HCT116 (cell line): ENCODE measurements at regions not wholly inside any gene's neighbourhood (a gene's known extent, or its start where the extent isn't known, plus 50 kb on each side); places are given as distances from the start of the nearest gene placed in this dataset.

Experiments
- ATAC-seq: fragments of 200-7000 bp; cut with Tn5 transposase; 2 replicates; pipeline ENCODE4 v1.9.1; 2020; ENCODE audit warnings: mild to moderate bottlenecking, moderate library complexity
- BruUV-seq: library from RNA; stranded (reverse); fragments of 400-500 nt; replicated peaks from 2 replicates; lab custom pipeline; 2021; lab: Mats Ljungman, UMichigan
- CTCF ChIA-PET: fragments of 300-600 bp; sonication (Branson Sonifier 250); formaldehyde crosslinking; loops from one replicate; lab custom pipeline; 2021; ENCODE audit warnings: antibody characterized with exemption; lab: Charles Lee
- POLR2A ChIA-PET: fragments of 300-600, 350-600 bp; sonication (Branson Sonifier 250); formaldehyde crosslinking; loops from one replicate; lab custom pipeline; 2021; ENCODE audit warnings: antibody characterized with exemption; lab: Charles Lee
- RAD21 ChIA-PET, 2 experiments: fragments of 300-600 bp; sonication (Branson Sonifier 250); formaldehyde crosslinking; loops; one replicate each; lab custom pipeline; 2023; ENCODE audit warnings: low total read pairs in 2 of 2; ENCODE audit not compliant: uncharacterized antibody in 2 of 2, unreplicated experiment in 2 of 2, low non-redundant PET in 1 of 2; lab: Charles Lee
- DNase-seq: peaks from one replicate; pipeline ENCODE4 v3.0.0-alpha.2; 2010; ENCODE audit warnings: low read depth, low spot score
- H2AFZ ChIP-seq: fragments of 200-600 bp; shearing (Covaris generic), sonication (generic); 2 replicates; pipeline ENCODE4 v1.6.1; 2017; ENCODE audit warnings: low read depth, mixed run types, mixed read lengths, antibody characterized with exemption, low read length; ENCODE audit not compliant: poor library complexity, severe bottlenecking
- H3K27ac ChIP-seq: 2 replicates; pipeline ENCODE4 v1.5.1; 2012; ENCODE audit warnings: low read depth, low read length
- H3K27me3 ChIP-seq: fragments of 200-600 bp; sonication (generic); 2 replicates; pipeline ENCODE4 v1.6.1; 2016; ENCODE audit warnings: mixed run types, low read length, mixed read lengths; ENCODE audit not compliant: insufficient read depth
- H3K36me3 ChIP-seq, 2 experiments: fragments of 200-500 bp in 1 of 2; fragments of 200-600 bp in 1 of 2; sonication (Bioruptor generic) in 1 of 2; sonication (generic) in 1 of 2; 2 replicates each; pipeline versions ENCODE4 v1.5.1 to v1.6.1; 2014 to 2016; ENCODE audit warnings: low read length in 2 of 2, inconsistent platforms in 1 of 2, mixed read lengths in 1 of 2, mixed run types in 1 of 2; ENCODE audit not compliant: insufficient read depth in 2 of 2, control insufficient read depth in 1 of 2
- H3K4me1 ChIP-seq, 2 experiments: fragments of 200-600 bp in 1 of 2; sonication (generic) in 1 of 2; 2 replicates each; pipeline versions ENCODE4 v1.5.1 to v1.6.1; 2012 to 2017; ENCODE audit warnings: low read length in 2 of 2, inconsistent platforms in 1 of 2, mild to moderate bottlenecking in 1 of 2, mixed read lengths in 1 of 2, mixed run types in 1 of 2, moderate library complexity in 1 of 2; ENCODE audit not compliant: insufficient read depth in 2 of 2, control insufficient read depth in 1 of 2
- H3K4me2 ChIP-seq: fragments of 200-600 bp; sonication (generic); 2 replicates; pipeline ENCODE4 v1.6.1; 2017; ENCODE audit warnings: mixed run types, low read length, mixed read lengths
- H3K4me3 ChIP-seq, 2 experiments: fragments of 200-600 bp in 1 of 2; sonication (generic) in 1 of 2; replicated peaks in 1 of 2; 2 replicates each; pipeline ENCODE4 v1.5.1; 2011 to 2016; ENCODE audit warnings: low read length in 2 of 2, control low read depth in 1 of 2, low read depth in 1 of 2, mild to moderate bottlenecking in 1 of 2, mixed read lengths in 1 of 2, mixed run types in 1 of 2
- H3K79me2 ChIP-seq: fragments of 200-600 bp; sonication (generic); 2 replicates; pipeline ENCODE4 v1.6.1; 2017; ENCODE audit warnings: mild to moderate bottlenecking, mixed run types, low read length, moderate library complexity, mixed read lengths; ENCODE audit not compliant: insufficient read depth
- H3K9ac ChIP-seq: fragments of 200-600 bp; sonication (generic); 2 replicates; pipeline ENCODE4 v1.6.1; 2016; ENCODE audit warnings: low read length, mixed read lengths
- H3K9me2 ChIP-seq: fragments of 200-600 bp; sonication (generic), shearing (Covaris generic); 2 replicates; pipeline ENCODE4 v1.6.1; 2017; ENCODE audit warnings: mixed run types, mild to moderate bottlenecking, moderate library complexity; ENCODE audit not compliant: insufficient read depth
- H3K9me3 ChIP-seq, 2 experiments: fragments of 200-500 bp in 1 of 2; fragments of 200-600 bp in 1 of 2; sonication (Bioruptor generic) in 1 of 2; sonication (generic) in 1 of 2; 2 replicates each; pipeline ENCODE4 v1.6.1; 2014 to 2017; ENCODE audit warnings: low read length in 2 of 2, mixed read lengths in 2 of 2, inconsistent platforms in 1 of 2, low read depth in 1 of 2, mild to moderate bottlenecking in 1 of 2, mixed run types in 1 of 2, moderate library complexity in 1 of 2; ENCODE audit not compliant: control insufficient read depth in 1 of 2, insufficient read depth in 1 of 2
- H4K20me1 ChIP-seq: fragments of 200-600 bp; sonication (generic), shearing (Covaris generic); 2 replicates; pipeline ENCODE4 v1.6.1; 2017; ENCODE audit warnings: mixed run types, mild to moderate bottlenecking, moderate library complexity; ENCODE audit not compliant: insufficient read depth
- CEBPB ChIP-seq: IDR thresholded peaks from 2 replicates; pipeline ENCODE4 v1.6.1; 2012; ENCODE audit warnings: low read depth
- EZH2phosphoT487 ChIP-seq: fragments of 200-600 bp; IDR thresholded peaks from 2 replicates; pipeline ENCODE4 v1.6.1; 2018; ENCODE audit warnings: antibody characterized with exemption, borderline replicate concordance
- FOSL1 ChIP-seq: IDR thresholded peaks from 2 replicates; pipeline ENCODE4 v1.6.1; 2012; ENCODE audit warnings: low read depth
- JUND ChIP-seq: IDR thresholded peaks from 2 replicates; pipeline ENCODE4 v1.6.1; 2012
- MAX ChIP-seq: IDR thresholded peaks from 2 replicates; pipeline ENCODE4 v1.6.1; 2012
- POLR2A ChIP-seq: IDR thresholded peaks from 2 replicates; pipeline ENCODE4 v1.7.0; 2011; ENCODE audit warnings: borderline replicate concordance; ENCODE audit not compliant: insufficient read depth, insufficient read length; ENCODE audit errors: extremely low read depth
- RAD21 ChIP-seq: IDR thresholded peaks from 2 replicates; pipeline ENCODE4 v1.6.1; 2012; ENCODE audit warnings: low read depth, mild to moderate bottlenecking
- SP1 ChIP-seq: IDR thresholded peaks from 2 replicates; pipeline ENCODE4 v1.6.1; 2012; ENCODE audit warnings: low read depth
- SRF ChIP-seq: IDR thresholded peaks from 2 replicates; pipeline ENCODE4 v1.6.1; 2012; ENCODE audit warnings: low read depth
- TCF7L2 ChIP-seq: IDR thresholded peaks from 2 replicates; pipeline ENCODE4 v1.7.0; 2011; ENCODE audit warnings: borderline replicate concordance, inconsistent platforms; ENCODE audit not compliant: insufficient read depth, insufficient read length; ENCODE audit errors: extremely low read depth
- ZFX ChIP-seq: fragments of 450-650 bp; IDR thresholded peaks from 2 replicates; pipeline ENCODE4 v1.6.1; 2017
- ZNF274 ChIP-seq: fragments of 200-500 bp; sonication (Bioruptor generic); IDR thresholded peaks from 2 replicates; pipeline ENCODE4 v1.6.1; 2014; ENCODE audit warnings: mild to moderate bottlenecking, low read depth, low read length, inconsistent platforms
- intact Hi-C: fragments of 100-400 bp; cut with micrococcal nuclease; formaldehyde crosslinking; loops from 2 replicates; pipeline ENCODE4 v1.10.0; 2022
- TF ChIP-seq, protein P1 (sequence below): IDR thresholded peaks from 2 replicates; pipeline ENCODE4 v1.6.1; 2012
- TF ChIP-seq, protein P2 (sequence below): IDR thresholded peaks from 2 replicates; pipeline ENCODE4 v1.6.1; 2012; ENCODE audit warnings: low read depth
- TF ChIP-seq, protein P3 (sequence below), 3 experiments: fragments of 200-600 bp in 1 of 3; sonication (generic) in 1 of 3; IDR thresholded peaks in 2 of 3; conservative IDR thresholded peaks in 1 of 3; 2 replicates each; pipeline ENCODE4 v1.5.1; 2012 to 2017; ENCODE audit warnings: low read depth in 2 of 3, low read length in 2 of 3, antibody characterized with exemption in 1 of 3, borderline replicate concordance in 1 of 3, control low read depth in 1 of 3, mild to moderate bottlenecking in 1 of 3, mixed read lengths in 1 of 3, mixed run types in 1 of 3, moderate library complexity in 1 of 3; ENCODE audit not compliant: insufficient read depth in 1 of 3

DNA sequence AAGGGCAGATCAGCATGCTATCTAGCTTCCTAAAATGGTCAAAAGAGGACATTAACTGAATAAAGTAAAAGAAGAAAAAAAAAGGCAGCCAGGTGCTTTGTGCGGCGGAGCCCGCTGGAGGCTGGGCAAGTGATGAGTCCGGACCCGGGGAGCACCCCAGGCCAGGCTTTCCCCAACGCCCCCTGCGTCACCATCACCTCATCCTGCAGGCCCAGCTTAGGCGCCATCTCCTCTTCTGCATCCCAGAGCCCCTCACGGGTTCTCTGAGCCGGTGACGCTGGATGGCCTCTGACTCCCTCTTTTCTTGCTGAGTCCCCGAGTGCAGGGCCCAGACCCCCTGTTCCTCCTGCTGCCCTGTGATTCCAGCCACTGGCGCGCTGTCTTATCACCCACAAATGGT, 250.1 kb downstream of the TBXT start:
- CTCF ChIA-PET, result no interaction called here
- Histone ChIP-seq H3K4me2 (no peak overlapping the region), H3K9me3 (no peaks in the 10 kb centered on the region), H3K36me3 (no peaks in the 10 kb centered on the region), H3K4me3 (no peak overlapping the region), H3K9me2 (no peaks in the 10 kb centered on the region), H3K27me3 (no peaks in the 10 kb centered on the region; the same call in 1 of the 2 replicates), H3K27ac (no peak overlapping the region), H3K9ac (no peak overlapping the region), H3K79me2 (no peaks in the 10 kb centered on the region), H2AFZ (no peak overlapping the region), H3K4me1 (no peaks in the 10 kb centered on the region), H4K20me1 (no peaks in the 10 kb centered on the region)
- TF ChIP-seq MAX, result no peak
- TF ChIP-seq JUND, result no peak
- no peak for TF ChIP-seq SP1
- TF ChIP-seq EZH2phosphoT487, result no peak
- TF ChIP-seq, protein P1, sequence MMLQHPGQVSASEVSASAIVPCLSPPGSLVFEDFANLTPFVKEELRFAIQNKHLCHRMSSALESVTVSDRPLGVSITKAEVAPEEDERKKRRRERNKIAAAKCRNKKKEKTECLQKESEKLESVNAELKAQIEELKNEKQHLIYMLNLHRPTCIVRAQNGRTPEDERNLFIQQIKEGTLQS, result no peak
- TF ChIP-seq, protein P2, sequence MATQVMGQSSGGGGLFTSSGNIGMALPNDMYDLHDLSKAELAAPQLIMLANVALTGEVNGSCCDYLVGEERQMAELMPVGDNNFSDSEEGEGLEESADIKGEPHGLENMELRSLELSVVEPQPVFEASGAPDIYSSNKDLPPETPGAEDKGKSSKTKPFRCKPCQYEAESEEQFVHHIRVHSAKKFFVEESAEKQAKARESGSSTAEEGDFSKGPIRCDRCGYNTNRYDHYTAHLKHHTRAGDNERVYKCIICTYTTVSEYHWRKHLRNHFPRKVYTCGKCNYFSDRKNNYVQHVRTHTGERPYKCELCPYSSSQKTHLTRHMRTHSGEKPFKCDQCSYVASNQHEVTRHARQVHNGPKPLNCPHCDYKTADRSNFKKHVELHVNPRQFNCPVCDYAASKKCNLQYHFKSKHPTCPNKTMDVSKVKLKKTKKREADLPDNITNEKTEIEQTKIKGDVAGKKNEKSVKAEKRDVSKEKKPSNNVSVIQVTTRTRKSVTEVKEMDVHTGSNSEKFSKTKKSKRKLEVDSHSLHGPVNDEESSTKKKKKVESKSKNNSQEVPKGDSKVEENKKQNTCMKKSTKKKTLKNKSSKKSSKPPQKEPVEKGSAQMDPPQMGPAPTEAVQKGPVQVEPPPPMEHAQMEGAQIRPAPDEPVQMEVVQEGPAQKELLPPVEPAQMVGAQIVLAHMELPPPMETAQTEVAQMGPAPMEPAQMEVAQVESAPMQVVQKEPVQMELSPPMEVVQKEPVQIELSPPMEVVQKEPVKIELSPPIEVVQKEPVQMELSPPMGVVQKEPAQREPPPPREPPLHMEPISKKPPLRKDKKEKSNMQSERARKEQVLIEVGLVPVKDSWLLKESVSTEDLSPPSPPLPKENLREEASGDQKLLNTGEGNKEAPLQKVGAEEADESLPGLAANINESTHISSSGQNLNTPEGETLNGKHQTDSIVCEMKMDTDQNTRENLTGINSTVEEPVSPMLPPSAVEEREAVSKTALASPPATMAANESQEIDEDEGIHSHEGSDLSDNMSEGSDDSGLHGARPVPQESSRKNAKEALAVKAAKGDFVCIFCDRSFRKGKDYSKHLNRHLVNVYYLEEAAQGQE, result no peak
- no peak for TF ChIP-seq FOSL1
- no peak for TF ChIP-seq POLR2A
- no peak for TF ChIP-seq RAD21
- no peak for TF ChIP-seq SRF
- TF ChIP-seq CEBPB, result no peak
- no peak for TF ChIP-seq ZFX
- no peak for TF ChIP-seq ZNF274
- TF ChIP-seq, protein P3, sequence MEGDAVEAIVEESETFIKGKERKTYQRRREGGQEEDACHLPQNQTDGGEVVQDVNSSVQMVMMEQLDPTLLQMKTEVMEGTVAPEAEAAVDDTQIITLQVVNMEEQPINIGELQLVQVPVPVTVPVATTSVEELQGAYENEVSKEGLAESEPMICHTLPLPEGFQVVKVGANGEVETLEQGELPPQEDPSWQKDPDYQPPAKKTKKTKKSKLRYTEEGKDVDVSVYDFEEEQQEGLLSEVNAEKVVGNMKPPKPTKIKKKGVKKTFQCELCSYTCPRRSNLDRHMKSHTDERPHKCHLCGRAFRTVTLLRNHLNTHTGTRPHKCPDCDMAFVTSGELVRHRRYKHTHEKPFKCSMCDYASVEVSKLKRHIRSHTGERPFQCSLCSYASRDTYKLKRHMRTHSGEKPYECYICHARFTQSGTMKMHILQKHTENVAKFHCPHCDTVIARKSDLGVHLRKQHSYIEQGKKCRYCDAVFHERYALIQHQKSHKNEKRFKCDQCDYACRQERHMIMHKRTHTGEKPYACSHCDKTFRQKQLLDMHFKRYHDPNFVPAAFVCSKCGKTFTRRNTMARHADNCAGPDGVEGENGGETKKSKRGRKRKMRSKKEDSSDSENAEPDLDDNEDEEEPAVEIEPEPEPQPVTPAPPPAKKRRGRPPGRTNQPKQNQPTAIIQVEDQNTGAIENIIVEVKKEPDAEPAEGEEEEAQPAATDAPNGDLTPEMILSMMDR (IDR thresholded peaks at IDR 0.05 in 2 of 3, conservative IDR thresholded peaks at IDR 0.05 in 1 of 3; ENCODE audit: borderline replicate concordance in 1 of 3, insufficient read depth in 1 of 3, low read depth in 2 of 3, low read length in 2 of 3), result no peak
- no peak for TF ChIP-seq TCF7L2
- intact Hi-C loops, result no loop called here
- no peak for DNase-seq
- no peak for ATAC-seq
- no TSS peak for BruUV-seq
- RAD21 ChIA-PET, result no interaction called here
- POLR2A ChIA-PET, result no interaction called here
